DOHH2 (cell line): ENCODE measurements at regions not wholly inside any gene's neighbourhood (a gene's known extent, or its start where the extent isn't known, plus 50 kb on each side); places are given as distances from the start of the nearest gene placed in this dataset.

Experiments used
- CTCF ChIP-seq: fragments of 200-600 bp; sonication (generic); IDR thresholded peaks from one replicate; pipeline ENCODE4 v1.5.1; 2014; ENCODE audit warnings: antibody characterized with exemption, mild to moderate bottlenecking, low read depth, low read length; ENCODE audit not compliant: poor library complexity, severe bottlenecking
- EZH2phosphoT487 ChIP-seq: fragments of 200-600 bp; sonication (generic); IDR thresholded peaks from 2 replicates; pipeline ENCODE4 v1.6.1; 2017; ENCODE audit warnings: borderline replicate concordance, mild to moderate bottlenecking, antibody characterized with exemption, low read length, moderate library complexity, mixed read lengths

- TF ChIP-seq CTCF: no peak
- TF ChIP-seq EZH2phosphoT487: no peak
Measured at GRCh38 chr3:6526321-6526720, 334.6 kb upstream of the GRM7 start.
